Cardiac muscle cell (in vitro differentiated cells and primary cell): ENCODE measurements at regions not wholly inside any gene's neighbourhood (a gene's known extent, or its start where the extent isn't known, plus 50 kb on each side); places are given as distances from the start of the nearest gene placed in this dataset.

Experiments used
- DNase-seq, 2 donors: peaks; one replicate each; pipeline versions ENCODE4 v3.0.0 to v3.0.0-alpha.2; 2010 to 2017; ENCODE audit warnings: low read depth in 1 of 2, low spot score in 1 of 2
- H3K27ac ChIP-seq: fragments of 200-600 bp; sonication (generic); 2 replicates; pipeline ENCODE4 v1.5.1; 2016
- H3K27me3 ChIP-seq: fragments of 200-600 bp; sonication (generic); 2 replicates; pipeline ENCODE4 v1.6.0; 2016; ENCODE audit warnings: control low read depth
- H3K36me3 ChIP-seq: fragments of 200-600 bp; sonication (generic); 2 replicates; pipeline ENCODE4 v1.5.1; 2016; ENCODE audit warnings: control low read depth
- H3K4me1 ChIP-seq: fragments of 200-600 bp; sonication (generic); 2 replicates; pipeline ENCODE4 v1.8.1; 2017; ENCODE audit warnings: low read depth, mild to moderate bottlenecking, mixed run types
- H3K4me3 ChIP-seq: fragments of 200-600 bp; sonication (generic); 2 replicates; pipeline ENCODE4 v1.5.1; 2016; ENCODE audit warnings: mild to moderate bottlenecking
- H3K9me3 ChIP-seq: fragments of 200-600 bp; sonication (generic); 2 replicates; pipeline ENCODE4 v1.5.1; 2017; ENCODE audit warnings: low read depth, mild to moderate bottlenecking, control low read depth
- TF ChIP-seq, protein P1 (sequence below): IDR thresholded peaks from 2 replicates; pipeline ENCODE4 v1.5.1; 2012; ENCODE audit warnings: low read depth, mild to moderate bottlenecking, low read length

GRCh38 chr6:54719633-54720032, 126.9 kb upstream of the FAM83B start:
- H3K36me3 ChIP-seq = no peaks in the 10 kb centered on the region
- H3K9me3 ChIP-seq = no peaks in the 10 kb centered on the region
- H3K4me1 ChIP-seq = no peaks in the 10 kb centered on the region
- H3K4me3 ChIP-seq = no peak overlapping the region
- H3K27ac ChIP-seq = no peak overlapping the region
- no peaks in the 10 kb centered on the region for H3K27me3 ChIP-seq
- TF ChIP-seq, protein P1, sequence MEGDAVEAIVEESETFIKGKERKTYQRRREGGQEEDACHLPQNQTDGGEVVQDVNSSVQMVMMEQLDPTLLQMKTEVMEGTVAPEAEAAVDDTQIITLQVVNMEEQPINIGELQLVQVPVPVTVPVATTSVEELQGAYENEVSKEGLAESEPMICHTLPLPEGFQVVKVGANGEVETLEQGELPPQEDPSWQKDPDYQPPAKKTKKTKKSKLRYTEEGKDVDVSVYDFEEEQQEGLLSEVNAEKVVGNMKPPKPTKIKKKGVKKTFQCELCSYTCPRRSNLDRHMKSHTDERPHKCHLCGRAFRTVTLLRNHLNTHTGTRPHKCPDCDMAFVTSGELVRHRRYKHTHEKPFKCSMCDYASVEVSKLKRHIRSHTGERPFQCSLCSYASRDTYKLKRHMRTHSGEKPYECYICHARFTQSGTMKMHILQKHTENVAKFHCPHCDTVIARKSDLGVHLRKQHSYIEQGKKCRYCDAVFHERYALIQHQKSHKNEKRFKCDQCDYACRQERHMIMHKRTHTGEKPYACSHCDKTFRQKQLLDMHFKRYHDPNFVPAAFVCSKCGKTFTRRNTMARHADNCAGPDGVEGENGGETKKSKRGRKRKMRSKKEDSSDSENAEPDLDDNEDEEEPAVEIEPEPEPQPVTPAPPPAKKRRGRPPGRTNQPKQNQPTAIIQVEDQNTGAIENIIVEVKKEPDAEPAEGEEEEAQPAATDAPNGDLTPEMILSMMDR = no peak
- no peak for DNase-seq

GRCh38 chr6:54722328-54722727, 124.2 kb upstream of the FAM83B start:
- Histone ChIP-seq H3K27me3 (no peaks in the 10 kb centered on the region), H3K4me3 (no peak overlapping the region), H3K9me3 (no peaks in the 10 kb centered on the region), H3K27ac (no peak overlapping the region), H3K36me3 (no peaks in the 10 kb centered on the region), H3K4me1 (no peaks in the 10 kb centered on the region)
- no peak for DNase-seq
- TF ChIP-seq, protein P1 = no peak

DNA sequence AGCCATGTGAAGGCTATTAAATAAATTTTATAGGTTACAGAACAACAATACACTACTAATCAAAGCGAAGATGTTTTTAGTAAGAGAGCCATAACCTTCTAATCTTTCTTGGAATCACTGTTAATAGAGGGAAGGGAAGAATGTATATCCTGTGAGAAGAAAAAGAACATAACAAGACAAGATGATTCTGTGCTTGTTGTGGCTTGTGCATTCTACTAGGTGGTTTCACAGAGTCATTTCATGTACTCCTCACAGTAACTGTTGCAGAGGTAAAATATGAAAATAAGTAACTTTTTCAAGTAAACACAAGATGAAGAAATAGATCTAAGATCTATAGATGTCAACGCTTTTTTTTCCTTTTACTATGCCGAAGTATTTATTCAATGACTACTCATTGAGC, 116.9 kb upstream of the FAM83B start:
- Histone ChIP-seq H3K27me3 (no peaks in the 10 kb centered on the region), H3K9me3 (no peaks in the 10 kb centered on the region), H3K4me1 (no peaks in the 10 kb centered on the region), H3K4me3 (no peak overlapping the region), H3K36me3 (no peaks in the 10 kb centered on the region), H3K27ac (no peak overlapping the region)
- no peak for DNase-seq
- TF ChIP-seq, protein P1 = no peak

DNA sequence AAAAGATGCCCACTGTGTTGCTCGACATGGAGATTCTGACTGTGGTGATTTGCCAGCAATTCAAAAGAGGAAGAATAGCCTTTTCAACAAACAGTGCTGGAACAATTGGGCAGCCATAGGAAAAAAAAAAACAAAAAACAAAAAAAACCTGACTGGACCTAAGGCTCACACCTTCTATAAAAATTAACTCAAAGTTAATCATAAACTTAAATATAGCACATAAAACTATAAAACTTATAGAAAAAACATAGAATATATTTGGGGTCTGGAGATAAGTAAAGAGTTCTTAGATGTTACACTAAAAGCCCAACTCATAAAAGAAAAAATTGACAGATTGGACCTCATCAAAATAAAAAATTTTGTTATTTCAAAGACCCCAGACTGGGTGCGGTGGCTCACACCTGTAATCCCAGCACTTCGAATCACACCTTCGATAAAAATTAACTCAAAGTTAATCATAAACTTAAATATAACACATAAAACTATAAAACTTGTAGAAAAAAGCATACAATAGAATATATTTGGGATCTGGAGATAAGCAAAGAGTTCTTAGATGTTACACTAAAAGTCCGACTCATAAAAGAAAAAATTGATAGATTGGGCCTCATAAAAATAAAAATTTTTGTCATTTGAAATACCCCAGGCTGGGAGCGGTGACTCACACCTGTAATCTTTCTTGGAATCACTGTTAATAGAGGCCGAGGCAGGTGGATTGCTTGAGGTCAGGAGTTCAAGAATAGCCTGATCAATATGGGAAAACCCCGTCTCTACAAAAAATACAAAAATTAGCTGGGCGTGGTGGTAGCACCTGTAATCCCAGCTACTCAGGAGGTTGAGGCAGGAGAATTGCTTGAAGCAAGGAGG, 115.6 kb upstream of the FAM83B start:
- Histone ChIP-seq H3K36me3 (no peaks in the 10 kb centered on the region), H3K27ac (no peak overlapping the region), H3K4me3 (no peak overlapping the region), H3K4me1 (no peaks in the 10 kb centered on the region), H3K9me3 (no peaks in the 10 kb centered on the region), H3K27me3 (no peaks in the 10 kb centered on the region)
- TF ChIP-seq, protein P1 = no peak
- DNase-seq = no peak

DNA sequence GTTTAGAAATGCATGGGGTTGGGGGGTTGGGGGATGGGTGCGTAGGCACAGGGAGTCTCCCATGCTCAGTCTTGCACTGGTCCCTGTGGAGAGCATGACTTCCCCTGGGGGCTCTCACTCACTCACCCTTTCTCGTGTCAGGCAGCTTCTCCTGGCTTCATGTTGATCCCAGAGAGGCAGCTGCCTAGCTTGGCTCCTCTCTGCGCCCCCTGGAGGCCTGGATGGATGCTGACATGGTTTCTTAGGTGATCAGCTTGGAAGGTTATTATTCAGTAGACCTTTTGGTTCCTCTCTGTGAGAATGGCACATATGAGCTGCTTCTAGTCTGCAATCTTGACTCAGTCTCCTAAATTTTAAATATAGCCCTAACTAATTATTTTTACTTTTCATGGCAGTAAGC, 109.3 kb upstream of the FAM83B start:
- TF ChIP-seq, protein P1 = peak; percentile 17
- no peak for DNase-seq

More for the DNA sequence above, 109.3 kb upstream of the FAM83B start:
- Histone ChIP-seq H3K36me3 (no peaks in the 10 kb centered on the region), H3K27me3 (no peaks in the 10 kb centered on the region), H3K4me1 (no peaks in the 10 kb centered on the region), H3K4me3 (no peak overlapping the region), H3K9me3 (no peaks in the 10 kb centered on the region), H3K27ac (no peak overlapping the region)
